ENCODE measurements at regions not wholly inside any gene's neighbourhood (a gene's known extent, or its start where the extent isn't known, plus 50 kb on each side); places are given as distances from the start of the nearest gene placed in this dataset.

GRCh38 chr4:54897590-54897989, 227.8 kb downstream of the KDR start:
- no peak for TF ChIP-seq CTCF (IDR thresholded peaks at IDR 0.05; ENCODE audit: insufficient read depth, low read length, poor library complexity, severe bottlenecking)
- no peak for TF ChIP-seq EZH2phosphoT487 (conservative IDR thresholded peaks at IDR 0.05; ENCODE audit: low read length)

Measured in SU-DHL-6 (cell line).